Upper lobe of right lung (tissue), 1 donor: ENCODE measurements at regions not wholly inside any gene's neighbourhood (a gene's known extent, or its start where the extent isn't known, plus 50 kb on each side); places are given as distances from the start of the nearest gene placed in this dataset.

Experiments
- ATAC-seq: fragments of 200-7000 bp; cut with Tn5 transposase; one replicate; pipeline ENCODE4 v1.9.1; 2020; ENCODE audit warnings: mild to moderate bottlenecking, moderate library complexity
- DNase-seq: peaks from one replicate; pipeline ENCODE4 v3.0.0-alpha.2; 2020
- H3K27ac ChIP-seq: fragments of 200-600 bp; one replicate; pipeline ENCODE4 v1.8.0; 2022
- H3K27me3 ChIP-seq: fragments of 200-600 bp; one replicate; pipeline ENCODE4 v1.8.0; 2022; ENCODE audit warnings: mild to moderate bottlenecking
- H3K36me3 ChIP-seq: fragments of 200-600 bp; one replicate; pipeline ENCODE4 v1.8.0; 2022
- H3K4me1 ChIP-seq: fragments of 200-600 bp; one replicate; pipeline ENCODE4 v1.8.0; 2022
- H3K4me3 ChIP-seq: fragments of 200-600 bp; one replicate; pipeline ENCODE4 v1.8.0; 2022; ENCODE audit warnings: mild to moderate bottlenecking
- H3K9me3 ChIP-seq: fragments of 200-600 bp; one replicate; pipeline ENCODE4 v1.8.0; 2022
- CTCF ChIP-seq: fragments of 200-600 bp; IDR thresholded peaks from one replicate; pipeline ENCODE4 v1.8.0; 2022; ENCODE audit warnings: antibody characterized with exemption
- intact Hi-C: fragments of 100-400 bp; cut with DNase I; formaldehyde crosslinking; loops from one replicate; pipeline ENCODE4 v1.11.0; 2022
- donor health status: DM: no; HTN: yes; CAD: no; lungs with severe emphysema.

- Histone ChIP-seq H3K4me1 (no peaks in the 10 kb centered on the region), H3K27me3 (no peaks in the 10 kb centered on the region), H3K27ac (no peak overlapping the region), H3K36me3 (no peaks in the 10 kb centered on the region), H3K9me3 (no peaks in the 10 kb centered on the region), H3K4me3 (no peak overlapping the region)
- intact Hi-C loops, result no loop called here
- peak; percentile 33 for DNase-seq
- ATAC-seq, result no peak
- no peak for TF ChIP-seq CTCF
Observed at GRCh38 chr16:55113210-55113609, 182.5 kb downstream of the IRX5 start.

- no peak for TF ChIP-seq CTCF
- intact Hi-C loops, result no loop called here
Observed at GRCh38 chr16:55115506-55115905, 184.8 kb downstream of the IRX5 start.

GRCh38 chr16:55116165-55116920 lies 185.7 kb downstream of the IRX5 start:
- Histone ChIP-seq H3K4me1 (no peaks in the 10 kb centered on the region), H3K9me3 (no peaks in the 10 kb centered on the region), H3K4me3 (no peak overlapping the region), H3K27me3 (no peaks in the 10 kb centered on the region), H3K36me3 (no peaks in the 10 kb centered on the region), H3K27ac (no peak overlapping the region)
- intact Hi-C loops, result no loop called here
- TF ChIP-seq CTCF, result no peak
- ATAC-seq (no peak), DNase-seq (no peak)

More at GRCh38 chr16:55115506-55115905, 184.8 kb downstream of the IRX5 start:
- H3K4me1 ChIP-seq, result no peaks in the 10 kb centered on the region
- no peak overlapping the region for H3K27ac ChIP-seq
- DNase-seq (no peak), ATAC-seq (no peak)
- no peaks in the 10 kb centered on the region for H3K9me3 ChIP-seq
- H3K4me3 ChIP-seq, result no peak overlapping the region
- no peaks in the 10 kb centered on the region for H3K27me3 ChIP-seq
- H3K36me3 ChIP-seq, result no peaks in the 10 kb centered on the region

- TF ChIP-seq CTCF, result no peak
- no peak for DNase-seq
- Histone ChIP-seq H3K4me1 (no peaks in the 10 kb centered on the region), H3K27ac (no peak overlapping the region), H3K4me3 (no peak overlapping the region), H3K36me3 (no peaks in the 10 kb centered on the region), H3K27me3 (no peaks in the 10 kb centered on the region), H3K9me3 (no peaks in the 10 kb centered on the region)
- ATAC-seq, result no peak
- intact Hi-C loops, result no loop called here
Observed at GRCh38 chr16:55118701-55119260, 188.1 kb downstream of the IRX5 start.

GRCh38 chr16:55120408-55120807 lies 189.7 kb downstream of the IRX5 start:
- intact Hi-C loops, result no loop called here
- Histone ChIP-seq H3K4me3 (no peak overlapping the region), H3K36me3 (no peaks in the 10 kb centered on the region), H3K4me1 (no peaks in the 10 kb centered on the region), H3K27ac (no peak overlapping the region), H3K27me3 (no peaks in the 10 kb centered on the region), H3K9me3 (no peaks in the 10 kb centered on the region)
- DNase-seq, result no peak
- TF ChIP-seq CTCF, result peak; percentile 21
- ATAC-seq, result peak; percentile 80
